Stimulated activated naive CD8-positive, alpha-beta T cell treated with anti-CD3 and anti-CD28 coated beads, Interleukin-15, Interleukin-2, amounts not matched to agents 100 U/mL and 50 U/mL, for 24 hours (primary cell): ENCODE measurements at regions not wholly inside any gene's neighbourhood (a gene's known extent, or its start where the extent isn't known, plus 50 kb on each side); places are given as distances from the start of the nearest gene placed in this dataset.

Experiments used
- ATAC-seq: fragments of 150-1000 bp; cut with Tn5 transposase; one replicate; pipeline ENCODE4 v1.10.0; 2021
- DNase-seq: peaks from one replicate; pipeline ENCODE4 v3.0.0; 2021

GRCh38 chr4:178412455-178412854 lies 970.2 kb upstream of the AGA start:
- DNase-seq (no peak), ATAC-seq (no peak)

GRCh38 chr4:178414042-178414441 lies 971.8 kb upstream of the AGA start:
- DNase-seq: no peak
- no peak for ATAC-seq

GRCh38 chr4:178414881-178415446 lies 972.7 kb upstream of the AGA start:
- ATAC-seq: peak; percentile 32
- DNase-seq: no peak

- no peak for DNase-seq
- ATAC-seq: no peak
These were observed 973.7 kb upstream of the AGA start for GRCh38 chr4:178415925-178416324.

- ATAC-seq (no peak), DNase-seq (no peak)
These were observed 981.1 kb upstream of the AGA start for GRCh38 chr4:178423366-178423765.

GRCh38 chr4:178426871-178427270 lies 984.6 kb upstream of the AGA start:
- no peak for DNase-seq
- no peak for ATAC-seq

- DNase-seq (no peak), ATAC-seq (no peak)
These were observed 985.4 kb upstream of the AGA start for GRCh38 chr4:178427663-178428062.

- ATAC-seq (no peak), DNase-seq (no peak)
These were observed 1006.3 kb upstream of the AGA start for GRCh38 chr4:178448372-178449035.

GRCh38 chr4:178450614-178451013 lies 1008.4 kb upstream of the AGA start:
- DNase-seq (no peak), ATAC-seq (no peak)

GRCh38 chr4:178453057-178453456 lies 1010.8 kb upstream of the AGA start:
- DNase-seq: no peak
- no peak for ATAC-seq

- DNase-seq (no peak), ATAC-seq (no peak)
These were observed 1015.0 kb upstream of the AGA start for GRCh38 chr4:178457286-178457685.

GRCh38 chr4:178462710-178463109 lies 1020.5 kb upstream of the AGA start:
- ATAC-seq: no peak
- no peak for DNase-seq

GRCh38 chr4:178463747-178464146 lies 1021.5 kb upstream of the AGA start:
- DNase-seq (no peak), ATAC-seq (no peak)

GRCh38 chr4:178470996-178471784 lies 1029.0 kb upstream of the AGA start:
- no peak for ATAC-seq

GRCh38 chr4:178471994-178472393 lies 1029.8 kb upstream of the AGA start:
- DNase-seq: no peak
- ATAC-seq: no peak

More at GRCh38 chr4:178470996-178471784, 1029.0 kb upstream of the AGA start:
- DNase-seq: no peak

GRCh38 chr4:178480105-178480504 lies 1037.9 kb upstream of the AGA start:
- DNase-seq: no peak
- no peak for ATAC-seq

- ATAC-seq: no peak
- no peak for DNase-seq
These were observed 1038.6 kb upstream of the AGA start for GRCh38 chr4:178480881-178481280.

GRCh38 chr4:178481564-178481963 lies 1039.3 kb upstream of the AGA start:
- no peak for DNase-seq
- no peak for ATAC-seq

- ATAC-seq (no peak), DNase-seq (no peak)
These were observed 1080.8 kb upstream of the AGA start for GRCh38 chr4:178523038-178523437.

- DNase-seq (no peak), ATAC-seq (no peak)
These were observed 1093.8 kb upstream of the AGA start for GRCh38 chr4:178535939-178536579.

GRCh38 chr4:178553201-178553600 lies 1111.0 kb upstream of the AGA start:
- DNase-seq (no peak), ATAC-seq (no peak)

- no peak for DNase-seq
- ATAC-seq: no peak
These were observed 1112.1 kb upstream of the AGA start for GRCh38 chr4:178554352-178554751.

GRCh38 chr4:178556796-178557195 lies 1114.6 kb upstream of the AGA start:
- no peak for ATAC-seq
- DNase-seq: no peak
